GM18502 (cell line): ENCODE measurements at regions not wholly inside any gene's neighbourhood (a gene's known extent, or its start where the extent isn't known, plus 50 kb on each side); places are given as distances from the start of the nearest gene placed in this dataset.

Experiments
- ATAC-seq: cut with Tn5 transposase; IDR thresholded peaks from one replicate; pipeline ENCODE4 v1.9.1; 2021; ENCODE audit warnings: mild to moderate bottlenecking; ENCODE audit not compliant: unreplicated experiment, poor library complexity

DNA sequence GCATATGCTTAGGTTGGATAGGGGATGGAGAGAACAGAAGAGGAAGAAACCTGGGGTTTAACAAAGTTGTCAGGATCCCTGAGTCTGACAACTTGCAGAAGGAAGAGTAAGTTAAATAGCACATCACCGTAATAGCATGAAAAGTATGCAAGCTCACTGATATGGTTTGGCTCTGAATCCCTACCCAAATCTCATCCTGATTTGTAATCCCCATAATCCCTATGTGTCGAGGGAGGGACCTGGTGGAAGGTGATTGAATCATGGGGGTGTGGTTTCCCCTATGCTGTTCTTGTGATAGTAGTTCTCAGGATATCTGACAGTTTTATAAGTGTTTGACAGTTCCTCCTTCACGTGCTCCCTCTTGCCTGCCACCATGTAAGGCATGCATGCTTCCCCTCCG is 193.3 kb downstream of the PSAT1 start:
- ATAC-seq, result no peak

DNA sequence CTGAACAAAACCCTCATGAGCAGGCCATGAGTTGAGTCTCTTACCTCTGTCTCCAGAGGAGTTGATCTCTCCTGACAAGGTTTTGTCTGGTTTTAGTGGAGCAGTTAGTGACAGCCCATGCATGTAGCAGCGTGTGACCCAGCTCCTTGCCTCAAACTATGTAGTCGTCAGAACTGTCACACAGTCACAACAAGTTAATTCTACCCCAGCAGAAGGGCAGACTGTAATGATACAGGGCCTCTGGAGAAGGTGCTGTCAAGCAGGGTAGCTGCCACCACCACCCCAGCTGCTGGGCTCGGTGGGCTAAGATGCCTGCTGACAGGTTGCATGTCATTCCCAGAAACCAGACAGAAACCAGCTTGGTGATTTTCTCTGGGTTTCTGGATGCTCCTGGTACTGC is 194.5 kb downstream of the PSAT1 start:
- ATAC-seq, result no peak

DNA sequence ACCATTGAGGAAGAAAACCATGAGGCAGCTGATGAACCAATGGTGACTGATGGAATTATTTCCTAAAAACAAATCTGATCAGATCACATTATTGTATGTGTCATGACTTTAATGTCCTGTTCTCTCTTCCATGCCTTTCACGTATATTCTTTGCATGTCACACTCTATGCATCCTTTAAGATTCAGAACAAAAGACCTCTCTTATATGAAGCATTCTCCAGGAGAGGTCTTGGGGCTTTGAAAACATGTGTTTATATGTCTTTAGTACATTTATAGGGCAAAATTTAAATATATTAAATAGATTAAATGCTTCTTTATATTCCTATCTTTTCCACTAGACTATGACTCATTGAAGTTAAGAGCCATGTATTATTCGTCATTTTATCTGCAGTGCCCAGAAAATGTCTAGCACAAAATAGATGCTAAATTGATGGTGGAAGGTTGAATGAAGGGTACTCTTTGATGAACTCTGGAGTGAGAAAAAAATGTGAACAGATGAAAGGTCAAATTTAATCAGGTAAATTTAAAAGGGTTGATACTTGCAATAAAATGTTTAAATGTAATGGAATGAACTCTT is 196.3 kb downstream of the PSAT1 start:
- ATAC-seq, result no peak

DNA sequence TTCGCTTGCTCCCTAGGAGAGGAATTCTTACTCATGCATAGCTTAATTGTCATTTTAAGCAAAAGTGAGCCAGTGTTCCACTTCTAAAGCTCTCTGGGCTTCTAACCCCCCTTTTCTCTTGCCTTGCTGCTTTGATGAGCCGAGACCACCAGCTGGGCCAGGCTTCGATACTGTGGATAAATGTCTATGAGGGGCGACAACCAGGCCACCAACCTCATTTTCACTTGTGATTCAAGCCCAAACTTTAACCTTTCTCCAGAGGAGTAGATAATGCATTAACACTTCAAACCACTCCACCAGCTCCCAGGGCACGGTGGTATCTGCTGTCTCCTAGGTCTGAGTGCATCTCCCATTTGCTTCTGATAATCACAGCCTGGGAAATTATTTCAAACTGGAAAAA is 205.6 kb downstream of the PSAT1 start:
- no peak for ATAC-seq

DNA sequence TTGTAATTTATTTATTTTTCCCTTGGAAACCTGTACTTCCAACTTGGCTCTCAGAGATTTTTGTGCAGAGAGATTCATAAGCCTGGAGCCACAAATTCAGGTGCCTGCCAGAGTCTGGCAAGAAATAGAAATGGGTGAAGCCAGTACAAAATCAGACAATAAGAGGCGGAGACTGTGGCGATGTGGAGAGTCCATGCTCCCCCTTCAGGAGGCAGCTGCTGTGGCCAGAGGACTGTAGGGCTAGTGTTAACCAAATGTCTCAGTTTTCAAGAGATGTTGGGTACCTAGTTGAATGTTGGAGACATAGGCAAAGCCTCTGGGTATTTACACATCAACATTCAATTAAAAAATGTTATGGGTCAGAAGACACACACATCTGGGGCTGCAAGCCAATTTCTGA is 208.6 kb downstream of the PSAT1 start:
- ATAC-seq, result no peak

DNA sequence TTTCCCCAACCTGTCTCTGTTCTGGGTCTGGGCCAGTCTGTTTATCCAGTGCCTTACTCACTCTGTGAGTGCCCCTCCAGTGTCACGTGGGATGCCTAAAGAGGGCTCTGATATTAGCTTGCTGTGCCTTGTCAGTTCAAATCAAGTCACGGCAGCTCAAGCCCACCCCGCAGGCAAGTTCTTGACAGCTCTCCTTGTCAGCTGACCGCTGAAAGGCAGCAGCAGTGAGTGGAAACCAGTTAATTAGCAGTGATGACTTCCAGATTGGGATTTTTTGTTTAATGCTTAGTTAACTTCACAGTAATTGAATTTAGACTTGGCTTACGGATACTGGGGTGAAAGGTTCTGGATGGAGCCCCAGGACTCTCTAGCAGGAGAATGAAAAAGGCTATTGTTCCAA is 210.1 kb downstream of the PSAT1 start:
- no peak for ATAC-seq

DNA sequence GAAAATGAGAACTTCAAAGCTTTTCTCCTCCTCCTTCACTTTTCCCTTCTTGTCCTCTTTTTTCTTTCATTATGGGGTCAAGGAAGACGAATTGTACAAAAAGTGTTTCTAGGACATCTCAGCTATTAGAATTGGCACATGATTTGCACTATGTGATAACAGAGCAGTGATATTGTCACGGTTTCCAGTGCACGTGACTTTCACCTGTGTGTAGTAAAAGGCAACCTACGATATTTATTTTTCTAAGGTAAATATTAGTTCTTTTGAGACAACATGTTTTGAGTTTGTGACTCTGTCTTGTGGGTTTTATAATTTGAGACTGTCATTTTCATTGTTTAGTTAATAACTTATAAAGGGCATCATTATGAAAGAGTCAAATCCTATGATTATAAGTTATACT is 213.1 kb downstream of the PSAT1 start:
- no peak for ATAC-seq

DNA sequence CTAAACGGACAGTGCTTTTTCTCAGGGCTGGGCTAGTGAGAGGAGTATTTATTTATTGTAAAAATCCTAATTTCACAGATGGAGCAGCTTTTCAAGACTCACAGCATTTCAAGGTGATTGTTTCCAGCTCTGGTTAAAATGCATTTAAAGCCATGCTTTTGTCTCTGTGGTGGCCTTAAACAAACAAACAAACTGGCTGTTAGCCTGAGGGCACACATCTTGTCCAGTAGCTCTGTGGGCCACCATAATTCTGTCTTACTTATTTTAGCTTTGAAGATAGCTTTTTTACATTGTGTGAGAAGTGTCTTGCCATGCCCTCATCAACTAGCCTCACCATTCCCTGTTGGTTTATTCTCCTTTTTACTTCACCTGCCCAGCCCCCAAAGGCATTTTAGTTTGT is 218.2 kb downstream of the PSAT1 start:
- ATAC-seq, result no peak

DNA sequence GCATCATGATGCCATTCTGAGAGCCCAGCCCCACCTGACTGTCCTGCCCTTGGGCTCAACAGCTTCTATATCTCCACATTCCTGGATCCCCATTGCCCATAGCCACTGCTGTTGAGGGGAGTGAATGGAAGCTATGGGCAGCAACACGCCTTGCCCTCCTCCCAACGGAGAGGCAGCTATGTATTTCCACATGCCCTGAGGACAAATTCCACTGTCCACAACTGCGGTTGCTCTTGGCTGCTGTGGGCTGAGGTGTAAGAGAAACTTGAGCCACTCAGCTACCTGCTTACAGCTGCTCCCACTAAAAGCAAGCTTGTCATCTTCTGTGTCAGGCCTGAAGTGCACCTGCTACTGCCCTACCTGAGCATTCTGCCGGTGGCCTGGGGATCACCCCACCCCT is 222.9 kb downstream of the PSAT1 start:
- ATAC-seq, result no peak

DNA sequence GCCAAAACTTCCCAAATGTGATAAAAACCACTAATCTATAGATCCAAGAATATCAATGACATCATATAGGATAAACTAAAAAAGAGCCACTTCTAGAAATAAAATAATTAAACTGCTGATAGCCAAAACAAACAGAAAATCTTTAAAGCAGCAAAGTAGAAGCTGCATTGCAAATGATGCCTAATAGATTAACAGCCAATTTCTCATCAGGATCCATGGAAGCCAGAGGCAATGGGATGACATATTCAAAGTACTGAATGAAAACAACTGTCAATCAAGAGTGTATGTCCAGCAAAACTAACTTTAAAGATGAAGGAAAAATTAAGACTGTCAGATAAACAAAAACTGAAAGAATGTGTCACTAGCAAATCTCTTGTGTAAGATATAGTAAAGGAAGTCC is 224.8 kb downstream of the PSAT1 start:
- ATAC-seq, result no peak

DNA sequence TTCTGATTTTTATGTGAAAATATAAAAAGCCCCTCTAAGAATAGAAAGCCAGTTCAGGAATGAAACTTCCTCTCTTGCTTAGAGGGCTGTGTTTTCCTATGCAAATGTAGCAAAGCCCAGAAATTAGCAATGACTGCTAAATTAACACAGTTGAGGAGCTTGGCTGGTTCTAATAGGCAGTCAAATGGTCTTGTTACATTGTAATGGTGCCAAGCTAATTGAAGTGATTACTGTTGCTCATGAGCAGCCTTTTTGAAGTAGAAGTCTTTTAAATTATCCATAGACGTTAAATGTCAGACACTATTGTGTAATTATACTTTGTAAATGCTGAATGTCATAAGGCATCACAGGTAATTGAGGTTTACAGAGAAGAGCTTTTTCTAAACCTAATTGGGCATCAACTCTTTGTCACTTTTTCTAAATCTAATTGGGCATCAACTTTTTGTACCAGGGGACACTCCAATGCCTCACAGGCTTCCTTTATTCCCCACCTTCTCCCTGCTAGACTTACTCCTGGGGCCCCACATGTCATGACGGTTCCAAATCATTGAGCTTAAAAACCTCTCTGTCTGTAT is 229.1 kb downstream of the PSAT1 start:
- ATAC-seq, result no peak

DNA sequence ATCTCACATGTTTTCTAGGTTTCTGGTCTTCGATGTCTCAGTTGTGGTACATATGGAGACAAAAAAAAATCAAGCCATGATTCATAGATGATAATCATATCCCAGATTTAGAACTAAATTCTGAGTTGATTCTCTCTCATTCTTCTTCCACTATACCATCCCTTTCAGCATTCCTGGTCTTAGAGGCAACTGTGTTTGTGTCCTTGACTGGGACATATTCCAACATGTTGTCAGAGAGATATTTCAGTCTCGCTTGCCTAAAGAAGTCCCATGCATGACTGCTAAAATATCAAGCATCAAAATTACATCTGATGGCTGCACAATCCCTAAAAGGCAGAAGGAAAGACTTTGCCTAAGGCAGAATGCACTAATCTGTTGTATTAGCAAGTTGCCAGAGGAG is 236.6 kb downstream of the PSAT1 start:
- no peak for ATAC-seq

DNA sequence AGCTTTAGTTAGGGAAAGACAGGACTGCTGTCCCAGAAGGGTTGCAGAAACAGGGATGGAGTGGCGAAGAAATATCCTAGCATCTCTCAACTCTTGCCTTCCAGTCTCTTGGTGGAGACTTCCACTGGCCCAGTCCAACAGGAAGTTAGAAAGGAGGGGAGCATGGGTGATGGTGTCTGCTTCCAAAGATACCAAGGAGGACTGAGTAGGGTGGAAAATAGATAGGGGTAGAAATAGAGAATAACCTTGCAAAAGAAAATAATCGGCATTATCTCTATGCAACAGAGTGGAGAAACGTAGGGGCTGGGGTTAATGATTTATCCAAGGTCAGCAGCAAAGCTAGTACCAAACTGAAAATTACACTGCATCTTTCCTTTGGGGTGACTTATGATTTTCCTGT is 242.3 kb downstream of the PSAT1 start:
- no peak for ATAC-seq

DNA sequence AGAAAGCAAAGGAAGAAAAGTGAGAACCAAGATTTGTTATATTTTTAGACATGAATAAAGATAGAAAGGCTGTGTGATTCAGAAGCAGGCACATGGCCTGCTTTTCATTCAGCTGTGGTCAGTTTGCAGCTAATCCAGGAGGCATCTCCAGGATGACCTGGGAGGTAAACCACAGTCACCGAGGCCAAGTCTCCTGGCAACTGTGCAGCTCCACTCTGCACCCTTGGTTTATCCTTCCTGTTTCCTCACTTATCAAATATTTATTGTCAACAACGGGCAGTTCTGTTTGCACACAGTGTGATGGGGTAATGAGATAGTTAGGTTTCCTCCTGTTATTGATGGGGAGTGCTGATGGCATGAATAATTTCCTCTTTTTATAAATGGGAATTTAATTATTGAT is 243.0 kb downstream of the PSAT1 start:
- ATAC-seq, result no peak

DNA sequence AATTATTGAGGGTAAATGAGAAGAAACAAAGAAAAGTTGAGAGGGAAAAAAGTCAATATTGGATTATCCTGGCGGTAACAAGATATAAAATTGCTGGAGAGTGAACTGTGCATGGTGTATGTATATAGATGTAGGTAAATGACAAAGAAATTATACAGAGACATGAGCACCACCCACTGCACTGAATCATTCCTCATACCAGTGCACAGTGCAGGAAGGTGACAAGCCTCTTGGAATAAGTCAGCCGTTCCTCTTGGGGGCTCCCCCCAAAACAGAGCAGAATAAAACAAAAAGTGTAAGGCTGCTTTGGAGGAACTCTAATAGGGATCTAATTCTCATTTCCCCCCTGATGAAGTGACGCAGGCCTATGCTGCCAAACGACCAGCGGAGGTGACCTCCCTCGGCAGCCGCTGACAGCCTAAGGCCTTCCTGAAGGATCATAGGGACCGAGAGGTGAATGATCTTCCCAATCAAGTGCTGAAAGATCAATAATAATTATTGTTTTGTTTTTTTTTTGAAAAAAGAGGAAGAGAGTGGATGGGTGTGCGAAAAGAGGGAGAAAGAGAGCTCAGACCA is 245.0 kb downstream of the PSAT1 start:
- ATAC-seq, result no peak

DNA sequence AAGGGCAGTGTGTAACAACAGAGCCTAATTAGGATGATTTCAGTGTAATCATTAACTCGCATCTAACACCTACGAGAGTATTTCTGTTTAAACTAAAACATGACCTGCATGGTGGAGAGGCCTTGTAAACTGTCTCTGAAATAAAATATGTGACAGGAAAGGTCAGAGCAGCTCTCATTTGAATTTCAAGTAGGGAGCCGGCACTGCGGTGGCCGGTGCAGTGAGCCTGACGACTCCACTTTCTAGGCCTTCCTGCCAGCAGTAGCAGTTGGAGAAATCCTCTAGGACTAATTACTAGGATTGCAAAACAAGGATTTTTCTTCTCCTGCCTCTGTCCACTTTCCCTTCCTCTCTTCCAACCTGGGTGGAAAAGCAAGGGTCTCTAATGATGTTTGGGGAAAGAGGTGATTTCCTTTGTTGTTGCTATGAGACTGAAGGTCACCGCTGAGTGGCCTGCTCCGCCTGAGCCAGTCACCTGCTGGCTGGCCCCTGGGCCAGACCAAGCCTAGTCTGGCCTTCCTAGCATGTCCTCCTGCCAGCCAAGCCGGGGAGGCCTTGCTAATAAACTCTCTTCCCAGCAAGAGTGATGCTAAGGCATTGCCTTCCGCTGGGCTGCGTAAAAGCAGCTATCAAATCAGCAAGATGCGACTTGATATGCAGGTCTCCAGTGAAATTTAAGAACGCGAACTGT is 245.7 kb downstream of the PSAT1 start:
- no peak for ATAC-seq

DNA sequence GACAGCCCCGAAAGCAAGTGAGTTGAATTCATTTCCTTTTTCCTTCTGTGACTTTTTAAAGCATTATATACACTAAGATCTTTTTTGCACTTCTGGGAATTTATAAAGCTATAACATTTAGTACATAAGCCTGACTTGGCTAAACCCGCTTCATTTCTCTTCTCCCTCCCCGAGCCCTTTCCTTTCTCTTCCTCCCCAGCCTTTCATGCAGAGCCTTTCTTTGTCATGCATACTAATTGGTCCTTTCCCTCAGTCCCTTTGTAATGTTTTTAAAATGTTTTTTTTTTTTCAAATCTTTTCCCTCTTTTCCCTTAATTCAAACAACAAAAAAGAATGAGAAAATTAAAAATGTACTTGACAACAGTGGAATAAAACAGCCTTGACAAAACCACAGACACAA is 246.4 kb downstream of the PSAT1 start:
- no peak for ATAC-seq

DNA sequence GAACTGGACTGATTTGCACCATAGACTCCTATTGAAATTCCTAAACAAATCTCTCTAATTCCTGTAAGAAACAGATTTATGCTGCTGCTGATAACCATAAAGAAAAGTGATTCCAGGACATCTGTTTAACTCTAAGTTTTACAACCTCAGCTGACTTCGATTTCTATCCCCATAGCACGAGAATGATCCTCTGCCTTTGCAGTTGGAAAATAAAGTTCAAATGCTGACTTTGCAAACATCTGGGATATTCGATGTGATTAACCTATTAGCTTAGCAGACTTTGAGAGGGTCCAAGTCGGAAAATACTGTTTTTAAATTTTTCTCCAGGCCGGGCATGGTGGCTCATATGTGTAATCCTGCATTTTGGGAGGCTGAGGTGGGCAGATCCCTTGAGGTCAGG is 247.3 kb downstream of the PSAT1 start:
- no peak for ATAC-seq

DNA sequence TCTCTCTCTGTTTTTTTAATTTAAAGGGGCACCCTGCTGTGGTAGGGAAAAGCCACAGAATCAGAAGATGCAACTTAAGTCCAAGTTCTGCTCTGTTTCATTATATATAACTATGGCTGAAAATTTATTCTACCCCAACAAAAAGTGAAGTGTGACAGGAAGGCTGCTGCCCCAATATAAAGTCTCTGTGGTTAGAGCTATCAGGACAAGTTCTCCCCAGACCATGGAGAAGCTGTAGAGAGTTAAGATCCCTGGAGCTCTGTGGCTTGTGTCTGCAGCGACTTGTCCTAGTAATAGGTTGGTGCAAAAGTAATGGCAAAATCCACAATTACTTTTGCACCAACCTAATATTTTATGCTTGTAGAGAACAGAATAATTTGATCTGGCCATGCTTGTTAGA is 250.9 kb downstream of the PSAT1 start:
- ATAC-seq, result no peak

DNA sequence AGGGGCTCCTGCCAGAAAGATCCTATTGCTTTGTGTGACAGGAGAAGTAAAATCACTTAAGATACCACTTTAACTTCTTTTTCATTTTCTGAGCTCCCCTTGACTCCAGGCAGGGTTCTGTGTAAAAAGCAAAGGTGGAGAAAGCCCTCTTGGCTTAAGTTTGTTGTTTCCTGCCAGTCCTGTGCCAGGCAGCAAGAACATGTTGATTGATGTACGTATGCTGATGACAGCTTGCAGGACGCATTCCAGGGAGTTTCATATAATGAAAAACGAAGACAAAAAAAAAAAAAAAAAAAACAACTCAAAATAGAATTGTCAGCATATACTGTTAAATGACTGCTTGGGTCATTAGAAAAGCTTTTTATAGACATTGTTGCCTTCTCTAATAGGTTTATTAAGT is 251.7 kb downstream of the PSAT1 start:
- no peak for ATAC-seq

DNA sequence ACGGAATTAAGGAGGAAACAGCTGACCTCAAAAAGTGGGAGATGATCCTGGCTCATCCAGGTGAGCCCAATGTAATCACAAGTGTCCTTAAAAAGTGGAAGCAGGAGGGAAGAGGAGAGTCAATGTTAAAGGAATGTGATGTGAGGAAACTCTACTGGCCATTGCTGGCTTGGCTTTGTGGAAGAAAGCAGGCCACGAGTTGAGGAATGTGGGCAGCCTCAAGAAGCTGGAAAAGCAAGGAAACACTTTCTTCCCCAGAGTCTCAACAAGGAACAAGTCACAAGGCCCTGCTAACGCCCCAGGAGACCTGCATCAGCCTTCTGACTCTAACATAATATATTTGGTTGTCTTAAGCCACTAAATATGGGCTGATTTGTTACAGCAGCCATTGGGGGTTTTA is 252.8 kb downstream of the PSAT1 start:
- ATAC-seq, result no peak

DNA sequence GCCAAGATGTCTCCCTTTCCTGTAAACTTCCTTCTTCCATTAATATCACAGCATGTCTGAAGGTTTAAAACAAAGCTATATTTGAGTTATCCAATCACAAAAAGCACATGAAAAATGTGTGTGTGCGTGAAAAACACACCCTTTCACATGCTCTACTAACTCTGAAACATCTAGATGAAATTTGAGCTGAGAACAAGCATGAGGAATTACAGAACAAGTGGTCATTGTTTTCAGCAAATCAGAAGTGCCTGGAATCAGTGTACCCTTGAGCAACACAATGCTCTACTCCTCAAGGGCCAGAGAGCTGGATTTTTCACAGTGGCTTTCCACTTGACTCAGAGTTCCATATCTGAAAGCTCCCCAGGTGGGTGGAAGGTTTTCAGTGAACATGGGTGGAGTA is 255.9 kb downstream of the PSAT1 start:
- ATAC-seq, result no peak
